DND-41 (cell line): ENCODE measurements at regions not wholly inside any gene's neighbourhood (a gene's known extent, or its start where the extent isn't known, plus 50 kb on each side); places are given as distances from the start of the nearest gene placed in this dataset.

Source experiments
- ATAC-seq: fragments of 200-7000 bp; cut with Tn5 transposase; 3 replicates; pipeline ENCODE4 v1.9.1; 2021; ENCODE audit warnings: low read depth; ENCODE audit not compliant: insufficient read depth
- DNase-seq: peaks from one replicate; pipeline ENCODE4 v3.0.0-alpha.2; 2020
- H2AFZ ChIP-seq: 2 replicates; pipeline ENCODE4 v1.6.0; 2012; ENCODE audit warnings: low read depth, low read length
- H3K27ac ChIP-seq: 2 replicates; pipeline ENCODE4 v1.5.1; 2012; ENCODE audit warnings: low read length, inconsistent platforms
- H3K27me3 ChIP-seq: fragments of 200-600 bp; sonication (generic); 2 replicates; pipeline ENCODE4 v1.6.0; 2012; ENCODE audit warnings: low read length, mild to moderate bottlenecking, inconsistent platforms; ENCODE audit not compliant: insufficient read depth, poor library complexity
- H3K36me3 ChIP-seq: 2 replicates; pipeline ENCODE4 v1.5.1; 2012; ENCODE audit warnings: low read length, inconsistent platforms; ENCODE audit not compliant: insufficient read depth
- H3K4me1 ChIP-seq: 2 replicates; pipeline ENCODE4 v1.5.1; 2012; ENCODE audit warnings: mild to moderate bottlenecking, low read length; ENCODE audit not compliant: insufficient read depth
- H3K4me2 ChIP-seq: 2 replicates; pipeline ENCODE4 v1.6.0; 2012; ENCODE audit warnings: mild to moderate bottlenecking, moderate library complexity, low read length, inconsistent platforms; ENCODE audit not compliant: insufficient read depth
- H3K4me3 ChIP-seq, 2 experiments: fragments of 200-600 bp in 1 of 2; shearing (Covaris generic) in 1 of 2; 2 replicates each; pipeline ENCODE4 v1.5.1; 2012 to 2016; ENCODE audit warnings: inconsistent platforms in 2 of 2, low read length in 2 of 2, mild to moderate bottlenecking in 2 of 2, low read depth in 1 of 2, moderate library complexity in 1 of 2
- H3K79me2 ChIP-seq: 2 replicates; pipeline ENCODE4 v1.6.0; 2012; ENCODE audit warnings: low read length, inconsistent platforms; ENCODE audit not compliant: insufficient read depth
- H3K9ac ChIP-seq: 2 replicates; pipeline ENCODE4 v1.6.0; 2012; ENCODE audit warnings: low read depth, mild to moderate bottlenecking, inconsistent platforms, low read length, moderate library complexity
- H3K9me3 ChIP-seq: 2 replicates; pipeline ENCODE4 v1.5.1; 2012; ENCODE audit warnings: low read length, moderate library complexity, mild to moderate bottlenecking, inconsistent platforms; ENCODE audit not compliant: insufficient read depth, severe bottlenecking
- H4K20me1 ChIP-seq: 2 replicates; pipeline ENCODE4 v1.6.0; 2012; ENCODE audit warnings: low read length; ENCODE audit not compliant: insufficient read depth
- EZH2 ChIP-seq: IDR thresholded peaks from 3 replicates; pipeline ENCODE4 v1.6.1; 2012; ENCODE audit warnings: borderline replicate concordance, low read depth, mild to moderate bottlenecking, moderate library complexity, low read length, inconsistent platforms; ENCODE audit not compliant: severe bottlenecking
- TF ChIP-seq, protein P1 (sequence below): IDR thresholded peaks from 2 replicates; pipeline ENCODE4 v1.5.1; 2012; ENCODE audit warnings: borderline replicate concordance, low read length, moderate library complexity, mild to moderate bottlenecking; ENCODE audit not compliant: poor library complexity, severe bottlenecking; ENCODE audit errors: extremely low read depth

DNA sequence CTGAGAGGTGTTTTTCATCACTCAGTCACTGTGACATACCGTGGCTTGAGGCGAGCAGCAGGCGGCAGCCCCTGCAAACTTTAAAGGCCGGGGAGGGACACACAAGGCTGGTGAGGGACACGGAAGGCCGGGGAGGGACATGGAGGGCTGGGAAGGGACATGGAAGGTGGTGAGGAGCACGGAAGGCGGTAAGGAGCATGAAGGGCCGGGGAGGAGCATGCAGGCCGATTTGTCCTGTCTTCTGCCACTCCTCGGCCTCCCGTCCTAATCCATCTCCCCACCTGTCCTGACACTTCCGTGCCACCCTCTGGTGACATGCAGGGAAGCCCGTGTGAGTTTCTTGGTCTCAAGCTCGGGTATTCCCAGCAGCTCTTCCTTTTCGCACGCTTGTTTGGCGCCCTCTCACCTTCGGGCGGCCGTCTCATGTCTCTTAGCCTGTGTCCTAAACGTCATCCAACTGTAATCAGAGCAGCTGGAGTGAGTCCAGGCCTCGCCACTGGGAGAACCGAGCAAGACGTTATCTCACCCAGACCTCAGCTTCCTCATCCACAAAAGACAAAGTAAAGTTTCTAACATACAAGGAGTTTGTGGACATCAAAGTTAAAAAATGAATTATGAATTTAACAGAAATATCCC, 126.5 kb downstream of the MRPL36 start:
- Histone ChIP-seq H3K27me3 (peaks cover 6% of the 10 kb centered on the region), H3K79me2 (no peaks in the 10 kb centered on the region), H4K20me1 (no peaks in the 10 kb centered on the region), H3K9me3 (no peaks in the 10 kb centered on the region), H2AFZ (no peak overlapping the region), H3K9ac (no peak overlapping the region), H3K36me3 (no peaks in the 10 kb centered on the region), H3K4me1 (no peaks in the 10 kb centered on the region), H3K27ac (no peak overlapping the region), H3K4me3 (no peak overlapping the region), H3K4me2 (no peak overlapping the region)
- no peak for DNase-seq
- TF ChIP-seq, protein P1, sequence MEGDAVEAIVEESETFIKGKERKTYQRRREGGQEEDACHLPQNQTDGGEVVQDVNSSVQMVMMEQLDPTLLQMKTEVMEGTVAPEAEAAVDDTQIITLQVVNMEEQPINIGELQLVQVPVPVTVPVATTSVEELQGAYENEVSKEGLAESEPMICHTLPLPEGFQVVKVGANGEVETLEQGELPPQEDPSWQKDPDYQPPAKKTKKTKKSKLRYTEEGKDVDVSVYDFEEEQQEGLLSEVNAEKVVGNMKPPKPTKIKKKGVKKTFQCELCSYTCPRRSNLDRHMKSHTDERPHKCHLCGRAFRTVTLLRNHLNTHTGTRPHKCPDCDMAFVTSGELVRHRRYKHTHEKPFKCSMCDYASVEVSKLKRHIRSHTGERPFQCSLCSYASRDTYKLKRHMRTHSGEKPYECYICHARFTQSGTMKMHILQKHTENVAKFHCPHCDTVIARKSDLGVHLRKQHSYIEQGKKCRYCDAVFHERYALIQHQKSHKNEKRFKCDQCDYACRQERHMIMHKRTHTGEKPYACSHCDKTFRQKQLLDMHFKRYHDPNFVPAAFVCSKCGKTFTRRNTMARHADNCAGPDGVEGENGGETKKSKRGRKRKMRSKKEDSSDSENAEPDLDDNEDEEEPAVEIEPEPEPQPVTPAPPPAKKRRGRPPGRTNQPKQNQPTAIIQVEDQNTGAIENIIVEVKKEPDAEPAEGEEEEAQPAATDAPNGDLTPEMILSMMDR = no peak
- TF ChIP-seq EZH2 = no peak
- no peak for ATAC-seq

DNA sequence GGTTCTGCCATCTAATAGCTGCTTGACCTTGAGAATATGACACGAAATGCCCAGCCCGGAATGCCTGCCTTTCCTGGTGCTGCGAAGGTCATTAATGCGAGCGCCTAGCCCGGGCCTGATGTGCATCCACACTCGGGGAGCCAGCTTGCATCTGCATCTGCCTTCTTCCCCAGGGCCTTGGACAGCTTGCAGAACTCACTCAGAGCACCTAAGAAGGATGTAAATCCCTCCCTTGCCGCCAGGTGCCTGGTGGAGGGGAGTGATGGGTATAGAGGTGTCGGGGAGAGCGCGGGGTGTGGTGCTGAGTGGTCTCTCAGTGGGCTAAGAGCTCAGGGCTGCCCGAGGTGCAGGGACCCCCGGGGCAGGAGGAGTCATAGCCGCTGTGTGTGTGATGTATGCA, 127.2 kb downstream of the MRPL36 start:
- Histone ChIP-seq H3K9me3 (no peaks in the 10 kb centered on the region), H3K4me1 (no peaks in the 10 kb centered on the region), H4K20me1 (no peaks in the 10 kb centered on the region), H3K27me3 (peaks cover 6% of the 10 kb centered on the region), H3K27ac (no peak overlapping the region), H3K36me3 (no peaks in the 10 kb centered on the region), H3K4me2 (no peak overlapping the region), H3K4me3 (no peak overlapping the region), H3K9ac (no peak overlapping the region), H3K79me2 (no peaks in the 10 kb centered on the region), H2AFZ (no peak overlapping the region)
- no peak for ATAC-seq
- DNase-seq = no peak
- no peak for TF ChIP-seq EZH2
- TF ChIP-seq, protein P1 = no peak

DNA sequence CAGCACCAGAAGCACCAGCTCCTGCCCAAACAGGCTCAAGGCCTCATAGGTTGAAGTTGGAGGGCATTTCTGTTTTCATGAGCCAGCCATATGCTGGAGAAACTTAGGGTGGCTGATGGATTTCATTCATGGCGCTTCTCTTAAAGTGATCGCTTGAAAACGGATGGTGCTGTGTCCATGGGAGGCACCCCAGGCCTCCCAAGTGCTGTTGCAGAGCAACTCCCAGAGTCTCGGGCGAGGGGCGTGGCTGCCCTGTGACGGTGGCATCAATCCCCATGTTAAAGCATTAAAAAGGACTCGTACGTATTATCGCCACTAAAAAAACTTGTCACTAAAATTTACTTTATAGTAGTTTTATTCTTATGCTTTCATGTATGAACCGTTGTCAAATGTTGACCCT, 128.3 kb downstream of the MRPL36 start:
- H2AFZ ChIP-seq = no peak overlapping the region
- no peak overlapping the region for H3K27ac ChIP-seq
- H3K79me2 ChIP-seq = no peaks in the 10 kb centered on the region
- H3K4me3 ChIP-seq = no peak overlapping the region
- TF ChIP-seq, protein P1 = no peak
- TF ChIP-seq EZH2 = no peak
- H3K9me3 ChIP-seq = no peaks in the 10 kb centered on the region
- H3K4me1 ChIP-seq = no peaks in the 10 kb centered on the region
- H4K20me1 ChIP-seq = no peaks in the 10 kb centered on the region
- DNase-seq = no peak
- H3K9ac ChIP-seq = no peak overlapping the region
- H3K27me3 ChIP-seq = peaks cover 6% of the 10 kb centered on the region
- H3K36me3 ChIP-seq = no peaks in the 10 kb centered on the region
- no peak overlapping the region for H3K4me2 ChIP-seq
- ATAC-seq = no peak
